CD4-positive, alpha-beta T cell (primary cell): ENCODE measurements at regions not wholly inside any gene's neighbourhood (a gene's known extent, or its start where the extent isn't known, plus 50 kb on each side); places are given as distances from the start of the nearest gene placed in this dataset.

ENCODE experiments used
- ATAC-seq: fragments of 200-7000 bp; cut with Tn5 transposase; one replicate; pipeline ENCODE4 v1.10.0; 2022; ENCODE audit warnings: mild to moderate bottlenecking; ENCODE audit not compliant: poor library complexity
- CTCF ChIA-PET: fragments of 350-600 bp; sonication (Branson Sonifier 250); formaldehyde crosslinking; loops from one replicate; lab custom pipeline; 2021; ENCODE audit warnings: antibody characterized with exemption, inconsistent platforms; lab: Charles Lee
- POLR2A ChIA-PET: fragments of 350-600 bp; sonication (Branson Sonifier 250); formaldehyde crosslinking; loops from one replicate; lab custom pipeline; 2021; ENCODE audit warnings: antibody characterized with exemption, inconsistent platforms; lab: Charles Lee
- DNase-seq, 14 experiments: peaks; one replicate each; pipeline ENCODE4 v3.0.0-alpha.2; 2013 to 2020; ENCODE audit warnings: mixed read lengths in 2 of 14
- H3K27ac ChIP-seq, 2 donors: one replicate each; pipeline versions ENCODE4 v1.5.1 to v1.7.0; 2013; ENCODE audit warnings: low read length in 2 of 2, low read depth in 1 of 2, mild to moderate bottlenecking in 1 of 2
- H3K27me3 ChIP-seq, 2 experiments: 1 replicate in 1 of 2; 2 replicates in 1 of 2; pipeline versions ENCODE4 v1.6.1 to v1.7.0; 2013; ENCODE audit warnings: low read length in 2 of 2, control low read depth in 1 of 2, mild to moderate bottlenecking in 1 of 2, moderate library complexity in 1 of 2; ENCODE audit not compliant: insufficient read depth in 2 of 2, control insufficient read depth in 1 of 2
- H3K36me3 ChIP-seq: one replicate; pipeline ENCODE4 v1.6.1; 2013; ENCODE audit warnings: low read length, control low read depth; ENCODE audit not compliant: insufficient read depth
- H3K4me1 ChIP-seq: one replicate; pipeline ENCODE4 v1.6.1; 2013; ENCODE audit warnings: low read length, control low read depth; ENCODE audit not compliant: insufficient read depth
- H3K4me3 ChIP-seq: one replicate; pipeline ENCODE4 v1.5.1; 2013; ENCODE audit warnings: mild to moderate bottlenecking, low read length, moderate library complexity
- H3K9me3 ChIP-seq, 2 experiments: 1 replicate in 1 of 2; 2 replicates in 1 of 2; pipeline versions ENCODE4 v1.6.1 to v1.7.0; 2013; ENCODE audit warnings: low read length in 2 of 2, mild to moderate bottlenecking in 2 of 2, control low read depth in 1 of 2, moderate library complexity in 1 of 2; ENCODE audit not compliant: control insufficient read depth in 1 of 2, insufficient read depth in 1 of 2
- H3K27ac Mint-ChIP-seq: one replicate; pipeline ENCODE4 v1.8.0; 2020; ENCODE audit warnings: mixed read lengths
- H3K27me3 Mint-ChIP-seq: one replicate; pipeline ENCODE4 v1.8.0; 2021; ENCODE audit warnings: mixed read lengths
- H3K36me3 Mint-ChIP-seq: one replicate; pipeline ENCODE4 v1.8.0; 2021; ENCODE audit warnings: low read depth, mixed read lengths
- H3K4me1 Mint-ChIP-seq: one replicate; pipeline ENCODE4 v1.8.0; 2021; ENCODE audit warnings: low read depth, mixed read lengths
- H3K4me3 Mint-ChIP-seq: one replicate; pipeline ENCODE4 v1.8.0; 2020; ENCODE audit warnings: mild to moderate bottlenecking, mixed read lengths
- H3K9me3 Mint-ChIP-seq: one replicate; pipeline ENCODE4 v1.8.0; 2020; ENCODE audit warnings: mixed read lengths
- intact Hi-C, 2 experiments: fragments of 100-400 bp; cut with DNase I in 1 of 2; cut with micrococcal nuclease in 1 of 2; formaldehyde crosslinking; loops; one replicate each; pipeline versions ENCODE4 v1.15.1 to v1.9.0; 2023 to 2025; cut with DNase I, micrococcal nuclease
- TF ChIP-seq, protein P1 (sequence below): fragments of 200-600 bp; IDR thresholded peaks from one replicate; pipeline ENCODE4 v1.8.0; 2022; ENCODE audit warnings: antibody characterized with exemption, mild to moderate bottlenecking

DNA sequence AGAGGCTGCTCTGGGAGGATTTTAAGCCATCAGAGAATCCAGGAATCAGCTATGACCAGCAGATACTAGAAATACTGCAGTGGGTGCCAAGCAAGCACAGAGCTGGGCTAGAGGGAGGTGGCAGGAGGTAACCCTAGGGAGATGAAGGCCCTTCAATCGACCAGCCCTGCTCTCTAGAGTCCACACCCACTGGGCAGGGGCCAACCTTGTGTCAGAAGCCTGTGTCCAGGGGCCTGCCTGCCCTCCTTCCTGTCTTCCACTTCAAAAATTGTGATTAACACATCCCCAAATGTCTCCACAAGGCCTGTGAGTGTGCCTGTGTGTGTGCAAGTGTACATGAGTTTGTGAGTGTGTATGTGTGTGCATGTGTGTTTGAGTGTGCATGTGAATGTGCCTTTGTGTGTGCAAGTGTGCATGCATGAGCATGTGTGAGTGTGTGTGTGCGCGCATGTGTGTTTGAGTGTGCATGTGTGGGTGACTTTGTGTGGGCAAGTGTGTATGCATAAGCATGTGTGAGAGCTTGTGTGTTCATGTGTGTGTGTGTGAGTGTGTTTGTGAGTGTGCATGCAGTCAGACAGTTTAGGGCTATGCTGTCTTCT lies 367.7 kb downstream of the SFMBT2 start:
- H3K4me1 Mint-ChIP-seq = peaks cover 24% of the 10 kb centered on the region
- H3K27me3 Mint-ChIP-seq = no peaks in the 10 kb centered on the region
- POLR2A ChIA-PET = no interaction called here
- no peak for DNase-seq
- no peaks in the 10 kb centered on the region for H3K9me3 Mint-ChIP-seq
- no peaks in the 10 kb centered on the region for H3K9me3 ChIP-seq
- peaks cover 29% of the 10 kb centered on the region for H3K4me1 ChIP-seq
- H3K27ac Mint-ChIP-seq = no peak overlapping the region
- no peak overlapping the region for H3K4me3 ChIP-seq
- no peaks in the 10 kb centered on the region for H3K36me3 ChIP-seq
- H3K4me3 Mint-ChIP-seq = no peak overlapping the region
- H3K27me3 ChIP-seq = no peaks in the 10 kb centered on the region
- CTCF ChIA-PET = no interaction called here
- ATAC-seq = no peak
- TF ChIP-seq, protein P1, sequence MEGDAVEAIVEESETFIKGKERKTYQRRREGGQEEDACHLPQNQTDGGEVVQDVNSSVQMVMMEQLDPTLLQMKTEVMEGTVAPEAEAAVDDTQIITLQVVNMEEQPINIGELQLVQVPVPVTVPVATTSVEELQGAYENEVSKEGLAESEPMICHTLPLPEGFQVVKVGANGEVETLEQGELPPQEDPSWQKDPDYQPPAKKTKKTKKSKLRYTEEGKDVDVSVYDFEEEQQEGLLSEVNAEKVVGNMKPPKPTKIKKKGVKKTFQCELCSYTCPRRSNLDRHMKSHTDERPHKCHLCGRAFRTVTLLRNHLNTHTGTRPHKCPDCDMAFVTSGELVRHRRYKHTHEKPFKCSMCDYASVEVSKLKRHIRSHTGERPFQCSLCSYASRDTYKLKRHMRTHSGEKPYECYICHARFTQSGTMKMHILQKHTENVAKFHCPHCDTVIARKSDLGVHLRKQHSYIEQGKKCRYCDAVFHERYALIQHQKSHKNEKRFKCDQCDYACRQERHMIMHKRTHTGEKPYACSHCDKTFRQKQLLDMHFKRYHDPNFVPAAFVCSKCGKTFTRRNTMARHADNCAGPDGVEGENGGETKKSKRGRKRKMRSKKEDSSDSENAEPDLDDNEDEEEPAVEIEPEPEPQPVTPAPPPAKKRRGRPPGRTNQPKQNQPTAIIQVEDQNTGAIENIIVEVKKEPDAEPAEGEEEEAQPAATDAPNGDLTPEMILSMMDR = no peak
- no peak overlapping the region for H3K27ac ChIP-seq
- intact Hi-C loops = no loop called here
- no peaks in the 10 kb centered on the region for H3K36me3 Mint-ChIP-seq

DNA sequence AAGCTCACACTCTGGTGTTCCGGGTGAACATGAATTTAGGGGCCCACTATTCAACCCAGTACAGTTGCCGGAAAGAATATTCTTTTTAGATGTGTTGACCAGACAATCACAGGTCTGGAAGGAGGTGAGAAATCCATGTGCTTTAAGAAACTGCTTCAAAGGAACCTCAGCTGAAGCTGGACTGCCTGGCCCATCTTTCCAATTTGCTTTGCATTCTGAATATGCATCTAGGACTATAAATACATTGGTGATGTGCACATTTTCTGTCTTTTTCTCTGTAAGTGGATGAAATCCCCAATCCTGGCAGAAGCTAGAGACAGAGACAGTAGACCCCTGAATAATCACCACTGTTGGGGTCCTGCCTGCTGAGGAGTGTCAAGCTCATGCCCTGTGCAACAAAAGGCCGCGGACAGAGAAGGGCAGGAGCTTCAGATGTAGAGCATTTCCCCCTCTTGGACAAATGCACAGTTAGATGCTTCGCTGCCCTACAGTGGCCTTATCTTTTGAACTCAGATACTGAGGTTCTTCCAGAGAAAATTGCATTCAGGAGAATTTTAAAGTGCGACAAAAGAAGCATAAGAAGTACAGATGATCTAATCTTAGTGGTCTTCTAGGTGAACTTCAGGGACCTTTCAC lies 368.3 kb downstream of the SFMBT2 start:
- intact Hi-C loops = no loop called here
- H3K36me3 Mint-ChIP-seq = no peaks in the 10 kb centered on the region
- H3K4me3 ChIP-seq = no peak overlapping the region
- ChIA-PET CTCF (no interaction called here), POLR2A (no interaction called here)
- no peak overlapping the region for H3K4me3 Mint-ChIP-seq
- no peaks in the 10 kb centered on the region for H3K9me3 Mint-ChIP-seq
- H3K9me3 ChIP-seq = no peaks in the 10 kb centered on the region
- TF ChIP-seq, protein P1 = no peak
- H3K27me3 ChIP-seq = no peaks in the 10 kb centered on the region
- no peaks in the 10 kb centered on the region for H3K27me3 Mint-ChIP-seq
- no peak for DNase-seq
- no peak for ATAC-seq
- no peak overlapping the region for H3K27ac ChIP-seq
- H3K27ac Mint-ChIP-seq = no peak overlapping the region
- H3K4me1 Mint-ChIP-seq = peaks cover 24% of the 10 kb centered on the region
- peaks cover 26% of the 10 kb centered on the region for H3K4me1 ChIP-seq
- H3K36me3 ChIP-seq = no peaks in the 10 kb centered on the region

DNA sequence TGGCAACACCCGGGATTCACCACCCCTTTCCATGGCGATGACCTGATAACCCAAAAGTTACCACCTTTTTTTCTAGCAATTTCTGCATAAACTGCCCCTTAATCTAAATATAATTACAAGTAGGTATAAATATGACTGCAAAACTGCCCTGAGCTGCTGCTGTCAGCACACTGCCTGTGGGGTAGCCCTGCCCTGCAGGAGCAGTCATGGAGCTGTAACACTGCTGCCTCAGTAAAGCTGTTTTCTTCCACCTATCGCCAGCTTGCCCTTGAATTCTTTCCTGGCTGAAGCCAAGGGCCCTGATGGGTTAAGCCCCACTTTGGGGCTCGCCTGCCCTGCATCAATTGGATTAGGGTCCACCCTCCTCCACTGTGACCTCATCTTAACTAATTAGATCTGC lies 368.8 kb downstream of the SFMBT2 start:
- H3K36me3 ChIP-seq = no peaks in the 10 kb centered on the region
- ChIA-PET POLR2A (no interaction called here), CTCF (no interaction called here)
- no peaks in the 10 kb centered on the region for H3K9me3 ChIP-seq
- no peaks in the 10 kb centered on the region for H3K27me3 Mint-ChIP-seq
- H3K27ac Mint-ChIP-seq = no peak overlapping the region
- no peaks in the 10 kb centered on the region for H3K36me3 Mint-ChIP-seq
- no peak overlapping the region for H3K4me3 Mint-ChIP-seq
- H3K27me3 ChIP-seq = no peaks in the 10 kb centered on the region
- intact Hi-C loops = no loop called here
- H3K4me3 ChIP-seq = no peak overlapping the region
- TF ChIP-seq, protein P1 = no peak
- peaks cover 21% of the 10 kb centered on the region for H3K4me1 Mint-ChIP-seq
- H3K4me1 ChIP-seq = peaks cover 20% of the 10 kb centered on the region
- ATAC-seq (no peak), DNase-seq (no peak)
- H3K9me3 Mint-ChIP-seq = no peaks in the 10 kb centered on the region
- no peak overlapping the region for H3K27ac ChIP-seq
